NCI-H2029 treated with DMSO at 0.1 percent for 48 hours (cell line): ENCODE measurements at regions not wholly inside any gene's neighbourhood (a gene's known extent, or its start where the extent isn't known, plus 50 kb on each side); places are given as distances from the start of the nearest gene placed in this dataset.

Experiments used
- DNase-seq: peaks from one replicate; lab custom pipeline; 2025; lab: John Stamatoyannopoulos, UW

DNA sequence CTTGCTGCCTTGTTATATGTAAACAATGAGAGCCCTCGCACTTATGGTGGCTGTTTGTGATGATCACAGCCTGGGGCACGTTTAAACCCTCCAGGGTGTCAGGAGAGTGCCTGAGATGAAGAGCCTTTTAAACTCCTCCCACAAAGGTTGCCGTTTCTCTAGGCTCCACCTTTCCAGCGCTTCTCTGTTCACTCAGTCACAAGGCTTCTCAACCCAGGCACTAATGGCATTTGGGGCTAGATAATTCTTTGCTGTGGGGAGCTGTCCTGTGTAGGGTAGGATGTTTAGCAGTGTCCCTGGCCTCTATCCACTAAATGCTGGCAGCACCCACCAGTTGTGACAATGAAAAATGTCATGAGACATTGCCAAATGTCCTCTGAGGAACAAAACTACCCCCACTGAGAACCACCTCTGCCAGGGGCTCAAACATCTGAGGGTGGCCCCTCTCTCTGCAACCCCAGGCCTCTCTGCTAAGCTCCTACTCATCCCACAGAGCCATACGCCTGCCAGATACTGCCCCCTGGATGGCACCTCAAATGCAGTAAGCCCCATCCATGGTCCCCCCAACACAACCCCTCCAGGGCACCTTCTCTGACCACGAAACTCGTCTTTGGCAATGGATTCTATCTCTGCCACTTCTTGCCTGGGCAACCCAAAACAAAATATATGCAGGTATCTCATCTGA lies 144.3 kb upstream of the ZMIZ1 start:
- DNase-seq = no peak

DNA sequence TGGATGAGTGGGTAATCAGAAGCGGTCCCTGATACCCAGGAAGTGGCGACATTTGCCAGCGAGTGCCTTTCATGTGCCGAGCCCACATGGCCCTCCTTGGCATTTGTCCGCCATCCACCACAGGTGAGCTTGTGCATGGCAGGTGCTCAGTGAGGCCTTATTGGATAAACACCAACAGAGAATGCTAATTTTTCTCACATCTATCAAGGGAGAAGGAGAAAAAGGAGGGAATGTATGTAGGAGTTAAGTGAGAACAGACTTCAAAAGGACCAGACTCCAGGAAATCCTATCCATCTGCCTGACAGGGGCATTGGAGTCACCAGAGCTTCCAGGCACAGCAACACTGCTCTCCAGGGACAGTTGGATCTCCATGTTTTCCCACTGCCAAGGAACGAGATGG lies 143.5 kb upstream of the ZMIZ1 start:
- no peak for DNase-seq

DNA sequence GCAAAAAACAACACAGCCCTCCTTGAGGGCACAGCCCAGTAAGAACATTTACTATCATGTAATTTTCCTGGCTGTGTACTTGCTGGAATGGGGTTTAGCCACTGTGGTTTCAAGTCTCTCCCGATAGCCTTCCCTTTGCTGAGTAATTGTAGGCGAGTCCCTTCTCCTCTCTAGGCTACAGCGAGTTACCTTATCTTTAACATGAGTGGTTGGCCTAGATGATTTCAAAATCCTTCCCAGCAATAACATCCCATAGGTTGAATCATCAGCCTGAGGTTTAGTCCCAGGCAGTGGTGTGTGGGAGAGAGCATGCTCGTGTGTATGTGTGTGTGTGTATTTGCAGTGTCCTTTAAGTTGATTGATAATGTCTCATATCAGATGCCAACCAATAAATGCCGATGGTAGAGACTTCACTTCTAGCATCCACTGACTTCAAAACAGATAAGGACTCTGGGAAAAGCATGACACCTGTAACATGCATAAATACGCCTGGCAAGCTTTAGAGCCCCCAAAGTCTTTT lies 142.9 kb upstream of the ZMIZ1 start:
- DNase-seq = no peak

DNA sequence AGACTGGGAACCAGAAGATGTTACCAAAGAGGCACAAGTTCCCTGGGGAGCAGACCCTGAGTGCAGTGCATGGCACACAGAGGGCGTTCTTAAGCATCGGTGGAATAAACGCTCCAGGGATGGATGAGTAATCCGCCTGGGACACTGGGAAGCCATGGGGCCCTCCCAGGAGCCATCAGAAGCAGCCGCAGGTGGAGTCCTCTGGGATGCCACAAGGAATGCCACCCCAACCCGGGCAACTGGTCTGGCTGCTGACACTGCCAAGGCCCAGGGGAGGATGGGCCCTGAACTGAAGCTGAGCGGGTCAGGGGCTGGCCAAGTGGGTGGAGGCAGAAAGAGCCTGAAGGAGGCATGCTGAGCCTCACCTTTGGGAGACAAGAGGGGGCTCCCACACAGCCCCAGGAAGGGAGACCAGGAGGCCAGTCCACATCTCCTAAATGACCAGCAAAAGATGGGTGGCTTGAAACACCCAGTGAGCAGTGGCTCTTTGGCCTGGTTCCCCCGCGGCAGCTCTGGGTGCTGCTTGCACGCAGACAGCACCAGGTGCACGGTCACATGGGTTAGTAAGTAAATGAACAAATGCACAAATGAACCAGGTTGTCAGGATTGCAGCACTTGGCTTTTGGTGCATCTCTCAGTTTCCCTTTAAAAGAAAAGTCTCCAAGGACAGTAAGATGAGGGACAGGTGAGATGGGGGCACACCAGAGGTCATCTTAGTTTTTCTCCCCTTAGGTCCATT lies 141.3 kb upstream of the ZMIZ1 start:
- no peak for DNase-seq

DNA sequence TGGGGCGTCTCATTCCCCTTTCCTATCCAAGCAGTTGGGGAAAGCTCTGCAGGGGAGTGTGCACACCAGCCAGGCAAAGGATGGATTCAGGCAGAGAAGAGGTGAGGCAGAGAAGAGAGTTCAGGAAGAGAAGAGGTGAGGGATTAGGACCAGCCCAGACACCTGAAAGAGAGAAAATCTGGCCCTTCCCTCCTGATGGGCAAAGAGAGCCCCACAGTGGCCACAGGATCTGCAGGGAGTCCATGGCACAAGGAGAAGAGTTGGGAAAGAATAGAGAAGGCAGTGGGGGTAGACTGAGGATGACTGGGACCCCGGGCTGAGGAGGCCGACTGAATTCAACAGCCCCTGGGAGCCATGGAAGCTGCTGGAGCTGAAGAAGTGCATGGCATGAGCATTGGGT lies 140.4 kb upstream of the ZMIZ1 start:
- no peak for DNase-seq

DNA sequence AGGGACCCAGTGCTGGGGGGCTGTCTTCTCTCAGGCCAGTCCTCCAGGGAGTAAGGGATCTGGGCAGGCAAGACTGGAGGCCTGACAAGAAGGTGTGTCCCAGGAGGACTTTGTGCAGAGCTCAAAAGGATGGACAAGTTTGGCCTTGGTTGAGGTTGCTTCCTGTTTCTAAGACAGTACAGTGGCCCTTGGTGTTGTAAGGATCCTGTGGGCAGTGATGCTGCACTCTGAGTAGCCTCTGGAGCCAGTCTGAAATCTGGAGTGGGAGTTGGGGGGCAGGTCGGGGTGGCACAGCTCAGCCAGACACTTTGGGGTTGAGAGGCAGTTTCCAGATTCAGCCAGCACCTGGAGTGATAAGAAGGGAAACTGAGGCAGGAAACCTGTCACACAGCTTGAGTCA lies 139.2 kb upstream of the ZMIZ1 start:
- DNase-seq = no peak

DNA sequence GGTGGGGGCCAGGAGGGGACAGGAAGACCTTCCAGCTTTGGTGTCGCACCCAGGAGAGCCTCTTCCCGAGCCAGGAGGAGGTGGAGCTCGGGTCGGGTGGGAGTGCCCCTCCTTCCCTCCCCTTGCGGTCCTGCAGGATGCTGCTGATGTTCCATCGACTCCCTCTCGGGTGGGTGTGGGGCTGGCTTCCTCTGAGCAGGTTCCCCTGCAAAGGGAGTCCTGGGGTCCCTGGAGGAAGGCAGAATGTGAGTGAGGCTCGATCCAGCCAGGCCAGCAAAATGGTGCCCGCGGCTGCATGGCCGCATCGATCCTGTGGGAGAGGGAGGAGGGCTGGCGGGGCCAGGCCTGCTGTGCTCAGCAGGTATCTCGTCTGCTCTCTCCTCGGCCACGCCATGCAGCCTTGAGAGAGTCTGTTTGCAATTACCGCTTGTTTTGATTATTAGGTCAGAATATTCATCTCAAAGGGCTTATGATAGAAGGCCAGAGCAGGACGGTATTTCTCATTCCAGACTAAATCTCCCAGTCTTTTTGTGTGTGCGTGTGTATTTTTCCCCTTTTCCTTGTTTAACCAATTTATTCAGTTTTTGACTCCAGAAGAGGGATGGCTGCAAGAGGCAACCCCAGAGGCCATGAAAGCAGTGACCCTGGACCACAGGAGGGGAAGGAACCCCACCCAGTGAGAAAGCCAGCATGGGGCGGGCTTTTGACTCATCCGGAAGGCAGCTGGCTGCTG lies 137.3 kb upstream of the ZMIZ1 start:
- DNase-seq = no peak

DNA sequence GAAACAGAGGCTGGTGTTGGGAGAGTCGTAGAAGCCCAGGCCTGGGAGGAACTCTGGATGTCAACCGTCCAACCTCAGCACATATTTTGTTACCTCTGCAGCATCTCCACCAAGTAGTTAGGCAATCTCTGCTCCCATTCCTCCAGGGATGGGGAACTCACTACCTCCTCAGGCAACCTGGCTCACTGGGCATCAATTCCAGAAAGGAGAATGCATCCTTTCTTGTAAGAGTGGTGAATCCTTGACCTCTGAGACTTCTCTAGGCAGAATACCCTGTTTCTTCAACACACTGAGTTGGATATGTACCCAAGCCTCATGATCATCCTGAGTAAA lies 136.7 kb upstream of the ZMIZ1 start:
- DNase-seq = no peak

DNA sequence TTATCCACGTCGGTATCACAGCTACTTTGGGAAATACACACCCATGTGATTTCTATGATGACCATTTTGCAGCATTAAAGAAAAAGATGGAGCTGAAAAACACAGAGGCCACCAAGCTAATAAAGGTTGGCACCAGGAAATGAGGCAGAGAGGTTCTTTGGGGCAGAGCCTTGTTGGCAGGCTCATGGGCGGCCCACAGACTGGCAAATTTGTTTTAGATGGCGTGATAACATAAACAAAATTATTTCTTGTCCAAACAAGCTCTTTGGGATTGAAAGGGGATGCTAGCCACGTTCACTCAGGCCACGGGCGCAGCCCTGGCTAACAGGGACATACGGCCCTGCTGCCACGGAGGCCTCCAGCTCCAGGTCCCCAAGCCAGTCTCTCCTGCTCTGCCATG lies 135.9 kb upstream of the ZMIZ1 start:
- DNase-seq = no peak

DNA sequence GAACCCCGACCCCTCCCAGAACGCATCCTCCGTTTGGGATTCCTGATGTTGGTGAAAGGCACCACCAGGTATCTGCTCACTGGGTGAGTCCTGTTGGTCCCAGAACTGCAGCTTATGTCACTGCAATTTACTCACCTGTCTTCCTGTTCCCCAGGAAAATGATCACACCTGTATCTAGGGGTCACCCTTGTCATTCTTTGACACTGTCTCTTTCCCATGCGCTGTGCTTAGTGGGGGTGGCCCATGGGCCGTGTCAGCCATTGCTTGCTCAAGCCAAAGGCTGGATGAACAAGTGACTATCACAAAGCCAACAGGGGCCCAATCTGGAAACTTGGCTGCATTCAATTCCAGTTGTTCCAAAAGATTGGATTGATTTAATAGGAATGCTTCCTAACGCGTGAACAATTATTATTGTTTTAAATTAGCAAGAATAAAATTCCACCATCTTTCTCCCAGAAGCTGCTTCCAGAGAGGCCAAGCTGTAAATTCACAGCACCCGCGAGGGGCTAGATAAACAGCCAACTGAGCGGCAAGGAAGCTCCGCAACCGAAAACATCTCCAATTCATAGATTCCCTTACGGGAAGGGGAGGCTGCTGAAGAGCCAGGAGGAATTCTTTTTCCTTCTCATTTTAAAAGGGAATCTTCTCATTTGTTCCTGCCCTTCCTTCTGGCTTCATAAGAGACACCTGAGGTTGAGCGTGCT lies 134.8 kb upstream of the ZMIZ1 start:
- DNase-seq = no peak

DNA sequence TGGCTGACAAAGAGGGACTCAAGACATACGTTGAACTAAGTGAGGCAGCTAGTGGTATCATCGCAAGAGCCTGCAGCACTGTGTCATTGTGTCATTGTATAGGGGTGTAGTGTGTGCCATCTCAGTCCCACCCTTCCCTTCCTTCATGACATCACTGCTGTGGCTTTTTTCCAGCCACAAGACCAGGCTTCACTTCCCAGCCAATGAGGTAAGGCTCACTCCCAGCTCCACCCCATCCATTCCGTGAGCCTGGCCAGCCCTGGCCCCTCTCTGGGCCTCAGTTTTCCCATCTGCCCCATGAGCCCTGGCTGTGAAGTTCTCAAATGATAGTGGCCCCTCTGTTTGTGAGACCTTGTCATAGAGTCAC lies 134.3 kb upstream of the ZMIZ1 start:
- no peak for DNase-seq

DNA sequence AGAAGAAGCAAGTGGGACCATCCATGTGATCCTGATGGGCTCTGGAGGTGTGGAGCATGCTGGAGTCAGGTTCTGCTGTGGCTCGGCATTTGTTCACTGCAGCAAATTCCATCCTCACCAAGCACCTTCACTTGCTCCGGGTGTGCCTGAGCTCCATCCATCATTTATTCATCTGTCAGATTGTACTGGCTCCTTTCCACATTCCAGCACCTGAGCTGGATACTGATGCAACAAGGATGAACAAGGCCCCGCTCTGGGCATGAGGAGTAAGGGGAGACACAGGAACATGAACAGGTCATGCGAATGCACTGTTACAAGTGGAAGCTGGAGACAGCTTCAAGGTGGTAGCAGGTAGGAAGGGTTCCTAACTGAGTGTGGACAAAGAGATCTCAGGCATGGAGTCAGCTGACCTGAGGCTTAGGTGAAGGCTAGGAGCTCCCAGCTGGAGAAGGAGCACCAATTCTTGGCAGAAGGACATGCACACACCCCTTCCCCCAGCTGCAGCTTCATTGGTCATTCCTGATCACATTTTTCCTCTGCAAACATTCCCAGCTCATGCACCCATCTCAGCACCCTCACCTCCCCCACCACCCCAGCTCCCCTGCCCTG lies 133.7 kb upstream of the ZMIZ1 start:
- no peak for DNase-seq

DNA sequence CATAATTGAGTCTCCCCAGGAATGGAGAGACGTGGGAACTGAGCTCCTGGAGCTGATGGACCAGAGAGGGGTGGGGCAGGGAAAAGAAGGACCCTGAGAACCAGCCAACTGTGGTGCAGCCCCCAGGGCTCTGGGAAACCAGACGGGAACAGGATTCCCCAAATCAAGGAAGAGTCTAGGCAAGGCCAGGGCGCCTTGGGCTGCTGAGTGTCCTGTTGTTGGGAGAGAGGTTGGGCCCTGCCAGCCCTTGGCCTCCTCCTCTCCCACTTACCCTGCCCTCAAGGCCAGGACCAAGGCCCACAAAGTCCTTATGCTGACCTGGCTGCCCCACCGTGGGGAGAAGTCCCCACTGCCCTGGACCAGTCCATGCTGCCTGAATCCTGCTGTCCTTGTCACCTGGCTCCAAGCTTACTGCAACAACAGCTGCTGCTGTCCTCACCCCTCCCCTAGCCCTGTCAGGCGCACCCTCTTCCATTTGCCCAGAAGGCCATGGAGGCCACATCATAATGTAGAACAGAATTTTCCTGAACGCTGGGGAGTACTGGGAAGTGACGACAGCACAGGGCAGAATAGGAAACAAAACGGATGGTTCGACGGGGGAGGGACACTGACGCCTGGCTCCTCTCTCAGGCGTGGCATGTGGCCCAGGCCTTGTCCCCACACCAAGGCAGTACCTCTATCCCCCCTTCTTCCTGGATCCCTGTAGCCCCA lies 132.9 kb upstream of the ZMIZ1 start:
- DNase-seq = no peak

DNA sequence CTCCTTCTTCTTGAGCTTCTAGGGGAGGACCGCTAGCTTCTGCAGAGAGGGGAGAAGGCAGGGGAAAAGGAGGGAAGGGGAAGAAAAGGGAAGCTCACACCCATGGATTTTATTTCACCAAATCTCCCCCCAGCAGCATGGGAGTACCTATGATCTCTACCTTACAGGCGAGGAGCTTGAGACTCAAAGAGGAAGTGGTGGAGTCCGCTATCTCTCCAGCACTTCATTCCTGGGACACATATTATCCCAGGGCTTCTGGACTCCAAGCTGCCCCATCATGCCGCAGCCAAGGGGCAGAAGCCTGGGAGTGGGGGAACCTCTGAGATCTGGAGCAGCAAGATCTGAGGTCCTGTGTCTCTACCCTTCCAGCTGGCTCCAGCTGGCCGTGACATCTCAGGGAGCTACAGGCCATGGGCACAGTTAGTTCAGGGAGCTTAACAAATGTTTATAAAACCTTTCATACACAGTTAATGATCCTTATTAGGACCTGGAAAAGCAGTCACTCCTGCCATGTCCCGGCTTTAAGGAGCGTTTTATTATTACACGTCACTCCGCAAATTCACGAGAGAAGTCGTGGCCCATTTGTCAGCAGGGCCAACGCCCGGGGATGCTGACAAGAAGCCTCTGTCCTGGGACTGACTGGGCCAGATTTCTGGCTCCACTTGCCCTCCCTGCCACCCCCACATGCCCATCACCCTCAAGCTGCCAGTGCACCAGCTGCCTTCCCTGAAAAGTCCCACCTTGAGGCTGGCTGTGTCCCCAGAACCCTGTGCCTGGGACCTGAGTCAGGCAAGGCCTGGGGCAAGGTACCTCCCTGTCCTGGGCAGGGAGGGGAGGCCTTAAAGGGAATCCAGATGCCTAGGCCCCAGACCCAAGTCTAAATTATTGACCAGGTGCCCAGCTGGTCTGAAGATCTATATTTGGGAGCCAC lies 132.1 kb upstream of the ZMIZ1 start:
- no peak for DNase-seq

DNA sequence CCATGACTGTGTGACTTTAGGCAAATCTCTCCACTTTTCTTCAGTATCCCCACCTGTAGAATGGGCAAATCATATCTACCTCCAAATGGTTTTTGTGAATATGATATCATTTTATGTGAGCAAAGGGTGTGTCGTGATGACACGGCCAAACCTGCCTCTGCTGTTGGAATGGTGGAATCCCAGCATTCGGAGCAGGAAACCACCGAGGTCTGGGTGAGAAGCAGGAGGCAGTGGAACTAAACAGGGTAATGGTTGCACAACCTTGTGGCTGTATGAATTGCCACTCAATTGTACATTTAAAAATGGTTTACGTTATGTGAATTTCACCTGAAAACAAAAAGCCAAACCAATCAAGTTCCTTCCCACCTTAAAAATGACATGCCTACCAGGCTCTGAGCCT lies 131.4 kb upstream of the ZMIZ1 start:
- no peak for DNase-seq

DNA sequence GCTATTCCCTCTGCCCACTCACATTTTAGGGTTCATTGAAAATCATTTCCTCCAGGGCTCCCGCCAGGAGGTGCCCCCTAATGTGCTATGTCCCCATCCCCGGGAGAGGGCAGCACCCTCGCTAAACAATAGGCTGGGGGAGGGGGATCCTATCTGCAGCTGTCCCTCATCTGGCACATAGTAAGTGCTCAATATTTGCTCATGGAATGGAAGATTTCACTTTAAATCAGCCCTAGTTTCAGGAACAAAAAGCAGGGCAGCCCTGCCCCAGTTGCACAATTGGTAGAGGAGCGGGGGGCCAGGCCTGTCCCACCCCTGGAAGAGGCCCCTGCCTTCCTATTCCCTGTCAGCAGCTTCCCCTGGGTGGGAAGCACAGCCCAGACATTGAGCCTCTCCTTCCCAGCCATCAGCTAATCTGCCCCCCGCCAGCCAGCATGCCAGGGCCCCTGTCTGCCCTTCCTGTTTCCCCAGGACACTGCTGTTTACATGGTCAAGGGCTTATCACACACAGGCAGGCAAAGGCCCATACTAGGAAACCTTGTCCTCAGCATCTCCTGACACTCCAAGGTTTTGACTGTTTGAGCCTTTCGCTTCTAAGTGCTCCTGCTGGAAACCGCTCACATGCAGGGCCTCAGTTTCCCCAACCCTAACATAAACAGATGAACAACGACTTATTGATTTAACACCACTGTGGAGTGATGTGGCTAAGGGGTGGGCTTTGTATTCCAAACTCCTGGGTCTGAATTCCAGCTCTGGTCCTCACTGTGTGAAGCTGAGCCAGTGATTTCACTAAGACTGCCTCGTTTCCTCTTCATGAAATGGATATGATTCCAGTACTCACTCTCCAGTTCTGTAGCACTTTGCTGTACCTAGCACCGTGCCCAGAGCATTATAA lies 130.7 kb upstream of the ZMIZ1 start:
- DNase-seq = no peak

DNA sequence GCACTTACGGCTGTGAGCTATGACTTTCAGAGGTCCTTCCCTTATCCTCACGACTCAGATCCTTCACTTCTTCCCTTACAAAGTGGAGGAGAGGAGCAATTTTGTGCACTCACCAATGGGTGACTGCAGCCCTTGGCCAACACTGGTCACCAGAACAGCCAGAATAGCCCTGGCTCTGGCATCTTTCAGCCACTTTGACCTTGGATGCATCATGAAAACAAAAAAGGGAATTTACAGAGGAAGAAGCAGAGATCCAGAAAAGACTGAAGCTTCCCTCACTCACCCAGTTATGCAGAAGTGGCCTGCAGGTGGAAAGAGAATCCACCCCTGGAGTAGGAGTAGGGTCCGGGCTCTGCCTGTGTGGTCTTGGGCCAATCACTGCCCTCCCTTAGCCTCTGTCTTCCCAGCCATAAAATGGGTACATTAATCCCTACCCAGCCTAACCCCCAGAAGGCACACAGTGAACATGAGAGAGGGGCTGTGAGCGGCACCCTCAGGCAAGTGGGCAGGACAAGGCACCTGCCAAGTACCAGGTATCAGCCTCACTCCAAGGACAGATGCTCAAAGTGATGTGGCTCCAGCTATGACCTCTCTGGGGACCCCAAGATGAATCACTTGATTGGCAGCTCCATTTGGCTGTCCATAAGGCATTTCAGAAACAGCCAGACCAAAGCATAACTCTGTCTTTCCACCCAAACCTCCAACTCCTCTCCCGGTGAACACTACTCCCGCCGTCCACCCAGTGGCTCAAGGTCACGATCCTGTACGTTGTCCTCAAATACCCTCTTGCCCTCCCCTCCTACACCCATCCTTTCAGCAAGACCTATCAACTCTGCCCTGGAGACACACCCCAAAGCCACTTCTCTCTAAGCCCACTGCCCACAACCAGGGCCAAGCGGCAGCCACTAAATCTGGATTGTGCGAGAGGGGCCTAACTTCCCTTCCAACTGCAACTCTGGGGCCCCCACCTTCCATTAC lies 129.8 kb upstream of the ZMIZ1 start:
- DNase-seq = no peak

DNA sequence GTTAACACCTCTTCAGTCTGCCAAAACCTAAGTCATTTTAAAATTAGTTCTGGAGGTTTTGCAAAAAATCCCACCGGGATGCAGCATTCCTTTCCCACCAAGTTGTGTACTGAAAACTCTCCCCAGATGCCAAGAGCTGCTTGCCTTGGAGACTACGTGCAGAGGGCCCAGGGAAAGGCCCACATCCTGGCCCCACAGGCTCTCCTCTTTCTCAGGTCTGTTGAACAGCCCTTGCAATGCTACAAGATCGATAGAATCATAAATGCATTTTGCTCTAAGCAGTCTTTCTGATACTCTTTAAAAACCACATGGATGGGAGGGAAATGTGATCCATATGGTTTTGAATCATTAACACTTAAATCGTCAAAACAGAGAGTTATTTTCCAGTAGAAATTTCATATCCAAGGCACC lies 126.7 kb upstream of the ZMIZ1 start:
- no peak for DNase-seq
